ENCODE measurements at regions not wholly inside any gene's neighbourhood (a gene's known extent, or its start where the extent isn't known, plus 50 kb on each side); places are given as distances from the start of the nearest gene placed in this dataset.
"Not testable (repeated sequence)": the region's sequence is repeated elsewhere in the genome, so short reads cannot be mapped to it uniquely, and the experiment has no call there.

GRCh38 chr20:56723331-56723730 lies 94.2 kb downstream of the TFAP2C start:
- no peak for DNase-seq (ENCODE audit: extremely low read depth in 1 of 2, low read depth in 1 of 2)

DNA sequence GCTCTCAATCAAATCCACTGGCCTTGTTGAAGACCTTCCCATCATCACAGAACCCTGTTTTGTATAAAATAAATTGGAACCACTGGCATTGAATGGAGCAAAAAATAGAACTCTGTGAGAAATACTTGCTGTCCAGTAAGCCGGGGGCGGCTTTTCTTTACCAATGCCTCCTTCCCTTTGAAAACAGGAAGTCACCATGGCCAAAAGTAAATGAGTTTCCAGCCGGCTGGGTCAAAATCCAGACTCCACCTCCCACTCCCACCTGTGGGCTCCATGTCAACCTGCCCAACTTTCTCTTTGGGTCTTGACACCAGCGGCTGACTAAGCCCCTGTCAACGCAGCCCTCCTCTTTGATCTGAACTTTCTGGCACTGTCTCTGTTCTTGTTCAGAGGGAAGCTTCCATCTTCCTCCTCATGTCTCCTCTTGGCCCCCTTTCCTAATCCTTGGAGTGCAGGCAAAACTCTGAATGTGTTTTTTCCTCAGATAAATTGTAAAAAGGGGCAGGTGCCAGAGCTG lies 95.2 kb downstream of the TFAP2C start:
- DNase-seq (ENCODE audit: extremely low read depth in 1 of 2, low read depth in 1 of 2) = no peak

DNA sequence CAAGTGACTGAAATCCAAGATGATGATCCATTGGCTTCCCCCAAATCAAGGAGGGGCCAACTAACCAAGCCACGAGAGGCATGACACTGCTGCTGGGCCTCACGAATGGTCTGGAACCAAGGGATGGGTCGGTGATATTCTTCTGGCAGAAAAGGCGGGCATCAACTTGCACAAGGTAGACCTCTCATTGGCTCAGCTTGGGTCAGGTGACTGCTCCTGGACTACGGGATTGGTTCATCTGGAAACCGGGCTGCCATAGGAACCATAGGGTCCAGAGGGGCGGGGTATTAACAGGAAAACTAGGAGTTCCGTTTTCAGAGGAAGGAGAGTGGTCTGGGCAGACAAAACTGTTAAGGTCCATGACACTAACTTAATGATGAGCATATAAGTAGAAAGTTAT lies 100.9 kb downstream of the TFAP2C start:
- no peak for DNase-seq (ENCODE audit: extremely low read depth in 1 of 2, low read depth in 1 of 2)

- DNase-seq (ENCODE audit: extremely low read depth in 1 of 2, low read depth in 1 of 2) = no peak
Observed at GRCh38 chr20:56730996-56731395, 101.9 kb downstream of the TFAP2C start.

GRCh38 chr20:56731476-56731875 lies 102.4 kb downstream of the TFAP2C start:
- no peak for DNase-seq (ENCODE audit: extremely low read depth in 1 of 2, low read depth in 1 of 2)

- no peak for DNase-seq (ENCODE audit: extremely low read depth in 1 of 2, low read depth in 1 of 2)
Observed at GRCh38 chr20:56733967-56734366, 104.9 kb downstream of the TFAP2C start.

- no peak for DNase-seq (ENCODE audit: extremely low read depth in 1 of 2, low read depth in 1 of 2)
Observed at GRCh38 chr20:56735084-56735642, 106.1 kb downstream of the TFAP2C start.

GRCh38 chr20:56736285-56736857 lies 107.3 kb downstream of the TFAP2C start:
- DNase-seq (ENCODE audit: extremely low read depth in 1 of 2, low read depth in 1 of 2) = no peak

GRCh38 chr20:56744325-56744821 lies 115.3 kb downstream of the TFAP2C start:
- DNase-seq (ENCODE audit: extremely low read depth in 1 of 2, low read depth in 1 of 2) = not testable (repeated sequence)

DNA sequence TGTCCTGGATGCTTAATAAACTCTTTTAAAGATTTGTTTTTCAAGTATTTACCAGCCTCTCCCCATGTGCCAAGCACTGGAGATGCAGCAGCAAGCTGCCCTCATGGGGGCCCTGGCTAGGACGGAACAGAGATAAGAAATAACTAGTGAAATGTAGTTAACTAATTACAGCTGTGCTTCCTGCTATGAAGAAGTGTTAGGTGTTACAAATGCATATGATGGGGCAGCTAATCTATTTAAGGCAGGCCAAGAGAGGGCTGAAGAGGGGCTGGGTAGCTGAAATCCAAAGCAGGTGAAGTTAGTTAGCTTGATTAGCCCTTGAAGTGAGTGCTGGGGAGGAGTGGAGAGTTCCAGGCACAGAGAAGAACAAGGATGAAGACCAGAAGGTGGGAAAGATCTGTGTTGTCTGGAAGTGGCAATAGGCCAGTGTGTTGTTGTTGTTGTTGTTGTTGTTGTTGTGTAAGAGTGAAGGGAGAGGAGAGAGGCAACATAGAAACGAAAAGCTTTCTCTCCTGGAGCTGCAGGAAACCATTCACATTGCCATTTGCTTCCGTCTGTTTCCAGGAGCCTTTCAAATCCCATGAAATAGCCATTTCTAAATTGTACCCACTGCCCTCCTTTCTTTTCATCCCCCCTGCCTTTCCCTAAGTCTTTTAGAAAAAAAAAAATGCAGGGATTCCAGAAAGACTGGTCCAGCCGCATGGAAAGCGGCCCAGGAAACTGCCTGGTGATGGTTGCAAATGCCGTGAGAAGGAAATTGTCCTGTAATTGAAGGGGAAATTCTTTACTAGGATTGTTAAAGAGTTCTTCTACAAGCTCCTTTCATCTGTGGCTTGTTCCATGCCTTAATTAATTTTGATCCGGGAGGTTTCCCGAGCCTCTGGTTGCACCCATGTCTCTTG lies 119.6 kb downstream of the TFAP2C start:
- DNase-seq (ENCODE audit: extremely low read depth in 1 of 2, low read depth in 1 of 2) = no peak

GRCh38 chr20:56750430-56750829 lies 121.3 kb downstream of the TFAP2C start:
- DNase-seq (ENCODE audit: extremely low read depth in 1 of 2, low read depth in 1 of 2) = no peak

GRCh38 chr20:56752274-56752673 lies 123.2 kb downstream of the TFAP2C start:
- DNase-seq (ENCODE audit: extremely low read depth in 1 of 2, low read depth in 1 of 2) = no peak

DNA sequence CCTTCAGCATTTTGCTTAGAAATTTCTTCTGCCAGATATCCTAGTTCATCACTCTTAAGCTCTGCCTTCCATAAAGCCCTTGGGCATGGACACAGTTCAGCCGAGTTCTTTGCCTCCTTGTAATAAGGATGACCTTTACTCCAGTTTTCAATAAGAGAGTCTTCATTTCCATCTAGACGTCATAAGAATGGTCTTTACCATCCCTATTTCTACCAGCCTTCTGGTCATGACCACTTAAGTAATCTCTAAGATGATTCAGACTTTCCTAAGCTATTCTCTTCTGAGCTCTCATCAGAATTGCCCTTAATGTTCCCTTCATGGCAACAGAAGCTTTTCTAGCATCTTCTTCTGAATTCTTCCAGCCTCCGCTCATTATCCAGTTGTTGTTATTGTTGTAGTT lies 126.1 kb downstream of the TFAP2C start:
- DNase-seq (ENCODE audit: extremely low read depth in 1 of 2, low read depth in 1 of 2) = no peak

GRCh38 chr20:56756658-56757057 lies 127.6 kb downstream of the TFAP2C start:
- not testable (repeated sequence) for DNase-seq (ENCODE audit: extremely low read depth in 1 of 2, low read depth in 1 of 2)

- no peak for DNase-seq (ENCODE audit: extremely low read depth in 1 of 2, low read depth in 1 of 2)
Observed at GRCh38 chr20:56758706-56759105, 129.6 kb downstream of the TFAP2C start.

DNA sequence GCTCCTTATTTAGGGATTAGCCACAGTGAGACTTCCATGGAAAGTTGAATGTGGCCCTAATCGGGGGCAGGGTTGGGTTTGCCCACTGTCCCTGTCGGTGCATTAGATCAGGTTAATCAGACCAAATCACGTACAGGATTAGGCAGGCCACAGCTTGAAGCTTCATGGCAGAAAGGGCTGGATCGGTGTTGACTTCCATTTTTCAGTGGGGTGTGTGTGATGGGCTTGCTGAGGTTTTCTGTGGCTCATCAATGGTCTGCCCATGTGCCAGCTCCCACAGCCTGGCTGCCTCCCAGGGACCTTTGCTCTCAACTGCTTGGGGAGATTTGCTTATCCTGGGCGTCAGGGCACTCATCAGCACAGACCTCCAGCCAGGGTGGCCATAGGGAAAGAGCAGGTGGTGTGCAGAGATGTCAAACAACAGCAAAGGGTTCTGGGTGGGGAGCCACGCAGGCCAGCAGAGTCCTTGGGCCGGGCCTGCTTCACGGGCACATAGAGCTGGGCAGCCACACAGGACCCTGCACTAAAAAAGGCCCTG lies 130.7 kb downstream of the TFAP2C start:
- DNase-seq (ENCODE audit: extremely low read depth in 1 of 2, low read depth in 1 of 2) = no peak

DNA sequence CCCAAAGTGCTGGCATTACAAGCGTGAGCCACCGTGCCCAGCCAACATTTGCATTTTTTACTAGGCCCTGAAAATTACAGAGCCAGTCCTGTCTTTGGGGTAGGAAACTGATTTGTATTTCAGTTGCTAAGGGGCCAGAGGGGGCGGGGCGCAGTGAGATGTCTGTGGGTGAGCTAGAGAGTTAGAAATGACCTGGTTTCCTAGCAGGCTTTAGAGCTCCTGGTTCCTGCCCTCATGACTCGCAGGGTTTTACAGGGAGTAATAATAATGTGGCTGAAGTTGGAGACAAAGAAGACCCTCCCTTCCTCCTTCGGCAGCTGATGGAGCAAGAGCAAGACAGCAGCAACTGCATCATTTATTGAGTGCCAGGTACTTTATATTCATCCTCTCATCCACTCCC lies 131.5 kb downstream of the TFAP2C start:
- no peak for DNase-seq (ENCODE audit: extremely low read depth in 1 of 2, low read depth in 1 of 2)

GRCh38 chr20:56761393-56761792 lies 132.3 kb downstream of the TFAP2C start:
- no peak for DNase-seq (ENCODE audit: extremely low read depth in 1 of 2, low read depth in 1 of 2)

DNA sequence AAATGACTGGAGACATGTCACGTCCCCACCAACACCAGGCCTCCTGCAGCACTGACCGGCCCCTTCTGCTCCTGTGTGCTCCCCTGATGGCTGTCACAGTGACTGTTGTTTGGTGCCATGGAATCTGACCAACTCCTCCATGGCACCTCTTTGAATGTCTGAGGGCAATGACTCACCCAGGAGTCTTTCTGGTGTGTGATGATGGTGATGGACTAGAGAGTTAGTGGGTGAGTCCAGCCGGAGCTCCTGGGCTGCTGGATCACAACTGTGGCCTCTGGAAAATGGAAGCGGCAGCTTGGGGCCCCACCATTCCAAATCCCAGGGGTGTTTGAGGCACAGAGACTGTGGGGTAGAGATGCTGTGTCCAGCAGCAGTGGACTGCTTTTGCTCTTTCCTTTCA lies 133.3 kb downstream of the TFAP2C start:
- DNase-seq (ENCODE audit: extremely low read depth in 1 of 2, low read depth in 1 of 2) = no peak

DNA sequence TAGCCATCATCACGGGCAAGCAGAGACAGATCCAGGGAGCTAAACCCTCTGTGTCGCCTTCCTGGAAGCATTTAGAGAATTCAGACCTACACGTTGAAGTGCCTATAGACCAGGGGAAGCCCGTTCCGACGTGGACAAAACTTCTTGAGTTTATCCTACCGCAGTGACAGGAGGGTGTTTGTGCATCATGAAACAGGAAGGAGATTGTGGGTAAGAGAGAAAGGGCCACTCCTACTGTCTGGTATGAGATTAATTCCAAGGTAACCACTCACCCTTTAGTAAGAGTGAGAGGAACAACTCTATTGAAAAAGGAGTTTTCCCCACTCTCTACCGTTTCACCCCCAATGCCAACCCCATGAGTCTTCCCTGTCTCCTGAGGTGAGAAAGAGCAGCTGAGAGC lies 133.7 kb downstream of the TFAP2C start:
- no peak for DNase-seq (ENCODE audit: extremely low read depth in 1 of 2, low read depth in 1 of 2)

DNA sequence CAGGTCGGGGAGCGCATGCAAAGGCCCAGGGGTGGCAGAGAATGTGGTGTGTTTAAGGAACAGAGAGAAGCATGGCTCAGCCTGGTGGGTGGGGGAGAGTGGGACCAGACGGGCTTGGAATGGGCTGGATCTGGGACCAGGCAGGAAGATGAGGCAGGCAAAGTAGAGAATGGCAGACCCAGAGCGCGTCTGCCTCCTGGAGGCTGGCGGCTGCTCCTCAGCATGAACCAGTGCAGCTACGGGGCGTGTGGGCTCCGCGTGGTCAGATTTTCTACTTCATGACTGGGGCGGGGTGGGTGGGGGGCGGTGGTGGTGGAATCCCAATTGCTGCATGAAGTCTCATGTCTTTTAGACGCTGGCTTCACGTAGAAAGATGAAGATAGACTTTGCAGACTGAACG lies 135.6 kb downstream of the TFAP2C start:
- DNase-seq (ENCODE audit: extremely low read depth in 1 of 2, low read depth in 1 of 2) = no peak

All from stimulated activated CD8-positive, alpha-beta memory T cell treated with anti-CD3 and anti-CD28 coated beads, Interleukin-7, amount 100 ng/mL, for 48 hours (primary cell).